Peyer's patch (tissue), 4 donors: ENCODE measurements at regions not wholly inside any gene's neighbourhood (a gene's known extent, or its start where the extent isn't known, plus 50 kb on each side); places are given as distances from the start of the nearest gene placed in this dataset.

Experiments used
- POLR2A ChIP-seq, 2 donors: fragments of 450-650 bp; IDR thresholded peaks; one replicate each; pipeline ENCODE4 v1.5.1; 2017; ENCODE audit warnings: antibody characterized with exemption in 2 of 2, mild to moderate bottlenecking in 2 of 2, moderate library complexity in 2 of 2
- TF ChIP-seq, protein P1 (sequence below), 6 experiments: fragments of 450-650 bp in 4 of 6; fragments of 200-600 bp in 2 of 6; sonication (generic) in 1 of 6; IDR thresholded peaks; one replicate each; pipeline ENCODE4 v1.5.1; 2017 to 2019; ENCODE audit warnings: antibody characterized with exemption in 6 of 6, mild to moderate bottlenecking in 3 of 6, moderate library complexity in 1 of 6

DNA sequence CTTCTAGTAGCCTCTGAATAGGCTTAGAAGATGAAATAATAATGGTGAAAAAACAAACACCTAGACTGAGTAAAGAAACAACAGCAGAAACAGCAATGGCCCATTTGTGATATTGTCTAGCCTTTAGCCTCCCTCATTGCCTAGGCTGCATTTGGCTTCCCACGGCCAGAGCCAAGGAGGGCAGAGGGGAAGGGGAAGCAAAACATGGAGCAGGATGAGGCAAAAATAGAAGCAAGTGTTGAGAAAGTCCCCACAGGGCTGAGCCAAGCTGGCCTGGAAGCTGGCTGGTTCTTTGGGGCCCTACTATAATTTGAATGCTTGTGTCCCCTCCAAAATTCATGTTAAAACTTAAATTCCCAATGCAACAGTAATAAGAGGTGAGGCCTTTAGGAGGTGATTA is 60.2 kb upstream of the KSR1 start:
- TF ChIP-seq, protein P1, sequence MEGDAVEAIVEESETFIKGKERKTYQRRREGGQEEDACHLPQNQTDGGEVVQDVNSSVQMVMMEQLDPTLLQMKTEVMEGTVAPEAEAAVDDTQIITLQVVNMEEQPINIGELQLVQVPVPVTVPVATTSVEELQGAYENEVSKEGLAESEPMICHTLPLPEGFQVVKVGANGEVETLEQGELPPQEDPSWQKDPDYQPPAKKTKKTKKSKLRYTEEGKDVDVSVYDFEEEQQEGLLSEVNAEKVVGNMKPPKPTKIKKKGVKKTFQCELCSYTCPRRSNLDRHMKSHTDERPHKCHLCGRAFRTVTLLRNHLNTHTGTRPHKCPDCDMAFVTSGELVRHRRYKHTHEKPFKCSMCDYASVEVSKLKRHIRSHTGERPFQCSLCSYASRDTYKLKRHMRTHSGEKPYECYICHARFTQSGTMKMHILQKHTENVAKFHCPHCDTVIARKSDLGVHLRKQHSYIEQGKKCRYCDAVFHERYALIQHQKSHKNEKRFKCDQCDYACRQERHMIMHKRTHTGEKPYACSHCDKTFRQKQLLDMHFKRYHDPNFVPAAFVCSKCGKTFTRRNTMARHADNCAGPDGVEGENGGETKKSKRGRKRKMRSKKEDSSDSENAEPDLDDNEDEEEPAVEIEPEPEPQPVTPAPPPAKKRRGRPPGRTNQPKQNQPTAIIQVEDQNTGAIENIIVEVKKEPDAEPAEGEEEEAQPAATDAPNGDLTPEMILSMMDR (IDR thresholded peaks at IDR 0.05), result no peak
- no peak for TF ChIP-seq POLR2A (IDR thresholded peaks at IDR 0.05)
